Stimulated activated CD4-positive, alpha-beta T cell treated with anti-CD3 and anti-CD28 coated beads, Interleukin-2, amount 100 ng/mL, for 4 hours (primary cell): ENCODE measurements at regions not wholly inside any gene's neighbourhood (a gene's known extent, or its start where the extent isn't known, plus 50 kb on each side); places are given as distances from the start of the nearest gene placed in this dataset.
"Not testable (repeated sequence)": the region's sequence is repeated elsewhere in the genome, so short reads cannot be mapped to it uniquely, and the experiment has no call there.

ENCODE experiments used
- DNase-seq: peaks from one replicate; pipeline ENCODE4 v3.0.0-alpha.2; 2020; ENCODE audit warnings: low read depth

DNA sequence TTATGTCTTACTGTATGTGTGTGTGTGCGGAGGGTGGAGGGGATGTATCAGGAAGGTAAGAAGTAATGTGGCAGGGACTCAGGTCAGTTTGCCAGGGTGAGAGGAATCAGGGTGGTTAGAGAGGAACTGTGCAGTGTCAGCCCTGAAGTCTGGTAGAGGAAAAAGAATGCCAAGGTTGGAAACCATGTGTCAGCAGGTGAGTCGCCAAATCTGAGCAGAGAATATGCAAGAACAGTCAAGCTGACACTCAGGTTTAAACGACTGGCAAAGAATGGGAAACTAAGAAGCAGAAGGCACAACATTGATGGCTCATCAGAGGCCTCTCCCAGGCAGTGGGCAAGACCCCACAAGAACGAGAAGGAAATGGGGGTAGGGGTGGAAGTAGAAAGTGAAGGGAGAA is 107.5 kb upstream of the TBX18 start:
- DNase-seq = no peak

GRCh38 chr6:84870672-84871071 is 106.3 kb upstream of the TBX18 start:
- DNase-seq = no peak

DNA sequence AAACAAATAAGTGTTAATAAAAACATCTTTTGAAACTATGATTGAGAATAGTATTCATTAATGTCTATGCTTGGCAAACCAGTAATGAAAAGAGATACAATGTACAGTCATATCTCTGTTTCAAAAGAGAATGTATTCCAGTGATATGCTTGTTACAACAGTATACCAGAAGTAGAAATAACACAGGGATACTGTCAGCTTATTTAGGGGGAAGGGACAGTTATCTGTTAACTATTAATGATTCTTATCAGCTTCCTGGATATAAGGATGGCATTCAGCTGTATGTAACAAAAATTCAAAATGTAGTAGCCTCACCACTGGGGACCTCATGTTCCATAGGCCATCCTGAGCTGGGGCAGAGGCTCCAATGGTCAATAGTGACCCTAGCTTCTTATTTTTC is 103.8 kb upstream of the TBX18 start:
- no peak for DNase-seq

DNA sequence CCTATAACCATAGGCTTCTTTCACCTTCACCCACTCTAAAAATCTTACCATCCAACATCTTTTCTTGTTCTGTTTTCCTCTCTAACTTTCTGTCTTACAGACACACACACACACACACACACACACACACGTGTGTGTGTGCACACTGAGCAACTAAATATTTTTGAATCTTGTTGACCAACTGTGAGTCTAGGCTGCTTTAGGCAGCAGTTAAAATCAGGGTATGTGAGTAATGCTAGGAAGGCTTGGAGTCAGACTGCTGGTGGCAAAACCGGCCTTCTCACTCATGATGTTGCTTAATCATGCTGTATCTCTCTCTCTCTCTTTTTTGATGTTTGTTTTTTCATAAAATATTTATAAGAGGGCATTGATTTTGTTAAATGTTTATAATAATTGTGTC is 103.1 kb upstream of the TBX18 start:
- DNase-seq = no peak

GRCh38 chr6:84866715-84867114 is 102.3 kb upstream of the TBX18 start:
- no peak for DNase-seq

- not testable (repeated sequence) for DNase-seq
Measured at GRCh38 chr6:84865372-84865771, 101.0 kb upstream of the TBX18 start.

DNA sequence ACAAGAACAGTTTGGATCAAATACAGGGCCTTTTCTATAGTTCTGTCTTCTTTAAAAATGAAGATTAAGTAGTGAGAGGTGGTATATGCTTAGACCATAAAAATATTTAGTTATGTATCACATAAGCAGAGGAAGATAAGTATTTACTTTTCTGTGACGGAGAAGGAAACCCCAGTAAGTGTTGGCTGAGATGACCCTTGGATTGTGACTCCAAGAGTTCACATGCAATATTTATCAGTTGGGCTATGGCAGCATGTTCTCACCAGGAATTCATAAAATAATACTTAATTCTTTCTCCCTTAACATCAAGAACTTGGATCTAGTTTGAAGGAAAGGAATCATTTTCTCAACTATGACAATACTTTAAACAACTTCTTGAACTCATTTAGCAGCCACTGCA is 98.4 kb upstream of the TBX18 start:
- no peak for DNase-seq

- no peak for DNase-seq
Measured at GRCh38 chr6:84860920-84861319, 96.5 kb upstream of the TBX18 start.

DNA sequence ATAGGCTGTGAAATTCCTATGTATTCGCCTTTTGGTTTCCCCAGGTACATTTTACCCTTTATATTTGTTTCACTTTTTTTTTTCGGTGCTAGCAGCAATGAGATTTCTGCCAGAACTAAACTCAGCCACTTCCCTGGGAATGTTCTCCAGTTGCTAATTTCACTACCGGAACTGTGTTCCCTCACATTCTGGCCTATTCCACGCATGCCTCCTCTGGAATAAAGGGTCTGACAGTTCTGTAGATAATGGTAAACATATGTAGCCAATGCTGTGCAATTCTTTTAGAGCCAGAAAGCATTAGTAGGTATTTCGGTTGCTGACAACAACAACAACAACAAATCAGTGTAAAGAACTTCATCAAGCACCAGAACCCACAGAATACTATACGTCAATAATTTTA is 96.1 kb upstream of the TBX18 start:
- DNase-seq = no peak

DNA sequence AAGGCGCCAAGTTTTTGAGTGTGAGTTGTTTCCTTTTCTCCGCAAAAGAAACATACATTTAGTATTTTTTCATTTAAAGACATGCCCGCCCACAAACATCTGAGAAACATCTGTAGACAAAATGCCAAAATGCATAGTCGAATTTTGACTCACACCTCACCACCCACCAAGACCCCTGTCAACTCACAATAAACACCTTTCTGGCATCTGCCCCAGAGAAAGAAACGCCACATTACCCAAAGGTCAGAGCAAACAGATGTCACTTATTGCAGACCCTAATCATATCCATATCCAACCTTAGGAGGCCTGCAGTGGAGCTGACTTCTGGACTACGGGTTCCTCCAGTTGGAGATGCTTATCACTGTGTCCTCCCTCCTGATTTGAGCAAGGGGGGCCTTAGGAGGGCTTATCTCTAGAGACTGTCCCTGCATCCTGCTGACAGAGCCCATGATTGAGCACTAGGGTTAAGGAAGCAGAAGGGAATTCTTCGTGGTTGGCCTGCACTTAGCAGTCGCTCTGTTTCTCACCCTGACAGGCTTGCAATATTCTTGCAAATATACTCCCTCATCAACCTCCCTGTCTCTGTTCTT is 90.5 kb upstream of the TBX18 start:
- no peak for DNase-seq

DNA sequence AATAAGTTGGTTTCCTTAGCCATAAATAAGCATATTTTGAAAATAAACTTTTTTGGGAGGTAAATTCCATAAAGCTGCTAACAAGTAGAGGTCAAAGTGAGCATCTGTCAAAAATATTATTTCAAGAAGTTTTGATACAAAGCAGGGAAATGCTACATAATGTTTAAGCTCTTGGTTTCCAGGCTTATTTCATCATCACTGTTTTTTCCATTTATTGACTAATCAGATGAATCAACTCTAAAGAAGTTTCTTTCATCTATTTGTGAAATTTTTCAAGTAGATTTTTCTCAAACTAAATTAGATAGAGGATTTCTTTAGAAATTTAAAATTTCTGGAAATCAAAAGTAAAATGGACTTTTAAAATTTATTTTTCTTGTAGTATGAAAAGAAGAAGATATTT is 89.5 kb upstream of the TBX18 start:
- no peak for DNase-seq

- DNase-seq = no peak
Measured at GRCh38 chr6:84848960-84849359, 84.6 kb upstream of the TBX18 start.

GRCh38 chr6:84847390-84848160 is 83.2 kb upstream of the TBX18 start:
- no peak for DNase-seq

- DNase-seq = no peak
Measured at GRCh38 chr6:84842525-84843166, 78.2 kb upstream of the TBX18 start.

GRCh38 chr6:84837068-84837866 is 72.9 kb upstream of the TBX18 start:
- DNase-seq = not testable (repeated sequence)

- no peak for DNase-seq
Measured at GRCh38 chr6:84836366-84836765, 72.0 kb upstream of the TBX18 start.

- DNase-seq = no peak
Measured at GRCh38 chr6:84835340-84835739, 70.9 kb upstream of the TBX18 start.

GRCh38 chr6:84831924-84832323 is 67.5 kb upstream of the TBX18 start:
- DNase-seq = not testable (repeated sequence)

DNA sequence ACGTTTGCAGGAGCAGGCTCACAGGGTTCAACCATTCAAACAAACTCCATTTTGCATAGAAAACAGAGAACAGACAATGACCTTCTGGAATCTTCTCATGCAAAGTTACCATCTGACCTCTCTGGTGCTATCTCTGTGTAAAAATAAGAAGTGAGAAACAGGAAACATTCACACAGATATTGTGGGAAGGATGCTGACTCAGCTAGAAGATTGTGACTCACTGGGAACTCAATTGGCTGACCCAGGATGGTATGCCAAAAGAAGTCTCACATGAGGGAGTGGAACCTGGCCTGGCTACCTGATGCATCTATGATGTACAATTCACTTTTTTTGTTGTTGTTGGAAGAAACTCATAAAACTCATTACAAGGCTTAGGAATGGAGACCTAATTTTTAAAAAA is 61.1 kb upstream of the TBX18 start:
- DNase-seq = no peak

GRCh38 chr6:84821314-84821713 is 56.9 kb upstream of the TBX18 start:
- DNase-seq = not testable (repeated sequence)

GRCh38 chr6:84816741-84817140 is 52.3 kb upstream of the TBX18 start:
- DNase-seq = no peak

DNA sequence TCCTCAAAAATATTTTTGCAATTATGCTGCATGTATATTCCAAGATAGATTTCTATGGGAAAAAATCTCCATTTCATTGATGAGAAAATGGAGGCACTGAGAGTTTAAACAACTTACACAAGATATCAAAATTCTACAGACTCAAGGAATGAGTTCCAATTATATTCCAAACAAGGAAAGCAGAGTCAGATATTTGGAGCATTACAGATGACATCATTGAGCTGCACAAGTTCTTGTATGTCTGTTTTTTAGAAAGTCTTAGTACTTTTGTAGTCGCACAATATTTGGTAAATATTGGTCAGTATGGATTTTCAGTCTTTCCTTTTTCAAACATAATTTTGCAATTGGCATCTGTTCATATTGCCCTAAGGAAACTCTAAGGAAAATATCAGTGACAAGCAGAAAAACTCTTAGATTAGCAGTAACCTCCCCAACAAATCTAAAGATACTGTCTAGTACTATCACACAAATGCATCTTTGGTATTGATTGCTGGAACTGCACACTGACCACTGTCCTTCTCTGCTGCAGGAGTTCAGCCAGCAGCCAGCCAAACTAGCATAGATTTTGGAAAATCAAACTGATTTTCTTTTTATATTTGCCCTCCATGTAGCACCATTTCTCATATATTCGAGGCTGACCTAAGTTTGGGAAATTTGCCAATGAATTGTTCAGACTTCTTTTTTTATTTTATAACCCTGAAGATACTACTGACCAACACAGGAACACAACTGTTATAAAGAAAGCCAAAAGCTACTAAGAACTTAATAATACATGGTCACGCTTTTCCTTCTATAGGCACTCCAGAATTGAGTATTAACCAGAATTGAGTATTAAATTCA is 51.7 kb upstream of the TBX18 start:
- DNase-seq = no peak
